Neuronal stem cell (in vitro differentiated cells): ENCODE measurements at regions not wholly inside any gene's neighbourhood (a gene's known extent, or its start where the extent isn't known, plus 50 kb on each side); places are given as distances from the start of the nearest gene placed in this dataset.

Experiments
- DNase-seq: peaks from one replicate; pipeline ENCODE4 v3.0.0-alpha.2; 2013; ENCODE audit warnings: low spot score
- H2AFZ ChIP-seq: one replicate; pipeline ENCODE4 v1.6.1; 2013; ENCODE audit warnings: mild to moderate bottlenecking, low read length, inconsistent platforms
- H2AK5ac ChIP-seq: 2 replicates; pipeline ENCODE4 v1.6.1; 2013; ENCODE audit warnings: low read depth, mild to moderate bottlenecking, inconsistent platforms, low read length, moderate library complexity, mixed read lengths
- H2BK120ac ChIP-seq: 2 replicates; pipeline ENCODE4 v1.6.1; 2013; ENCODE audit warnings: low read depth, mild to moderate bottlenecking, inconsistent platforms, low read length, moderate library complexity, mixed read lengths
- H2BK12ac ChIP-seq: one replicate; pipeline ENCODE4 v1.6.1; 2013; ENCODE audit warnings: low read length, inconsistent platforms
- H2BK15ac ChIP-seq: 2 replicates; pipeline ENCODE4 v1.6.1; 2013; ENCODE audit warnings: mild to moderate bottlenecking, low read length, inconsistent platforms, mixed read lengths
- H2BK5ac ChIP-seq: one replicate; pipeline ENCODE4 v1.6.1; 2013; ENCODE audit warnings: inconsistent platforms, mild to moderate bottlenecking, low read length, moderate library complexity
- H3K14ac ChIP-seq: one replicate; pipeline ENCODE4 v1.6.1; 2013; ENCODE audit warnings: low read length, inconsistent platforms
- H3K18ac ChIP-seq: 2 replicates; pipeline ENCODE4 v1.6.1; 2013; ENCODE audit warnings: low read length, inconsistent platforms
- H3K23ac ChIP-seq: 2 replicates; pipeline ENCODE4 v1.6.1; 2013; ENCODE audit warnings: low read depth, mild to moderate bottlenecking, mixed read lengths, low read length, inconsistent platforms; ENCODE audit not compliant: poor library complexity
- H3K27ac ChIP-seq: replicated peaks from 3 replicates; pipeline ENCODE4 v1.5.1; 2013; ENCODE audit warnings: low read length, inconsistent platforms
- H3K27me3 ChIP-seq, 3 experiments: 2 replicates each; pipeline ENCODE4 v1.6.1; 2013; ENCODE audit warnings: low read length in 3 of 3, mild to moderate bottlenecking in 2 of 3, inconsistent platforms in 1 of 3, low read depth in 1 of 3, mixed read lengths in 1 of 3, moderate library complexity in 1 of 3; ENCODE audit not compliant: control insufficient read depth in 3 of 3, insufficient read depth in 3 of 3
- H3K36me3 ChIP-seq, 2 donors: replicated peaks in 1 of 2; 2 replicates each; pipeline ENCODE4 v1.6.1; 2013; ENCODE audit warnings: low read length in 2 of 2; ENCODE audit not compliant: control insufficient read depth in 2 of 2, insufficient read depth in 2 of 2
- H3K4ac ChIP-seq: 2 replicates; pipeline ENCODE4 v1.6.1; 2013; ENCODE audit warnings: inconsistent platforms, mild to moderate bottlenecking, low read length, moderate library complexity
- H3K4me1 ChIP-seq, 2 donors: 1 replicate in 1 of 2; 2 replicates in 1 of 2; pipeline ENCODE4 v1.6.1; 2013; ENCODE audit warnings: low read length in 2 of 2, low read depth in 1 of 2; ENCODE audit not compliant: control insufficient read depth in 2 of 2, insufficient read depth in 1 of 2
- H3K4me2 ChIP-seq: one replicate; pipeline ENCODE4 v1.6.1; 2013; ENCODE audit warnings: mild to moderate bottlenecking, low read length, inconsistent platforms; ENCODE audit not compliant: insufficient read depth, poor library complexity, severe bottlenecking
- H3K4me3 ChIP-seq, 2 donors: 2 replicates each; pipeline ENCODE4 v1.5.1; 2013; ENCODE audit warnings: low read length in 2 of 2, mild to moderate bottlenecking in 2 of 2, inconsistent platforms in 1 of 2, moderate library complexity in 1 of 2
- H3K79me1 ChIP-seq: one replicate; pipeline ENCODE4 v1.6.1; 2013; ENCODE audit warnings: low read depth, mild to moderate bottlenecking, inconsistent platforms, low read length, moderate library complexity
- H3K9ac ChIP-seq: one replicate; pipeline ENCODE4 v1.6.1; 2013; ENCODE audit warnings: mild to moderate bottlenecking, low read depth, low read length, inconsistent platforms; ENCODE audit not compliant: poor library complexity
- H3K9me3 ChIP-seq, 2 donors: replicated peaks in 1 of 2; 2 replicates each; pipeline versions ENCODE3 to v1.6.1; 2013; ENCODE audit warnings: low read length in 2 of 2, mild to moderate bottlenecking in 2 of 2, inconsistent platforms in 1 of 2, low read depth in 1 of 2, mixed read lengths in 1 of 2, moderate library complexity in 1 of 2; ENCODE audit not compliant: control insufficient read depth in 2 of 2, insufficient read depth in 1 of 2
- H4K8ac ChIP-seq: one replicate; pipeline ENCODE4 v1.6.1; 2013; ENCODE audit warnings: low read depth, mild to moderate bottlenecking, inconsistent platforms, low read length, moderate library complexity
- H4K91ac ChIP-seq: one replicate; pipeline ENCODE4 v1.6.1; 2013; ENCODE audit warnings: low read length, low read depth, mild to moderate bottlenecking, inconsistent platforms; ENCODE audit not compliant: poor library complexity
- WGBS, 2 donors: extraction: QIAGEN DNeasy Blood & Tissue Kit; methylation state at CpG; one replicate each; pipeline ENCODE4 v1.1.7; 2013; ENCODE audit warnings: missing lambda C conversion rate in 2 of 2, mixed read lengths in 1 of 2; ENCODE audit not compliant: insufficient read length in 2 of 2, insufficient replicate concordance in 1 of 2; ENCODE audit errors: extremely low coverage in 2 of 2; 5-methylcytosine and 5-hydroxymethylcytosine counted together

- no CpG with 5 or more reads among the region's 10 CpGs for WGBS, 2 donors
- Histone ChIP-seq H2BK120ac (no peak overlapping the region), H3K36me3 (no peaks in the 10 kb centered on the region), H2BK12ac (no peak overlapping the region), H3K27ac (no peak overlapping the region), H3K18ac (no peak overlapping the region), H3K4ac (no peak overlapping the region), H2AFZ (no peak overlapping the region), H2AK5ac (no peak overlapping the region), H2BK5ac (no peak overlapping the region), H3K23ac (no peak overlapping the region), H3K4me1 (no peaks in the 10 kb centered on the region), H3K79me1 (no peaks in the 10 kb centered on the region), H3K9ac (no peak overlapping the region), H2BK15ac (no peak overlapping the region), H3K4me3 (no peak overlapping the region), H4K8ac (no peak overlapping the region), H3K27me3 (peaks cover 0 to 8% (median 0%) of the 10 kb centered on the region in 3 experiments), H3K14ac (no peak overlapping the region), H4K91ac (no peak overlapping the region), H3K4me2 (no peak overlapping the region), H3K9me3 (no peaks in the 10 kb centered on the region)
- no peak for DNase-seq
Measured at GRCh38 chr15:29352402-29352801, 82.8 kb upstream of the NSMCE3 start.

- no peak overlapping the region for H2BK120ac ChIP-seq
- no peak overlapping the region for H3K14ac ChIP-seq
- DNase-seq = no peak
- H3K4me2 ChIP-seq = no peak overlapping the region
- H3K4me3 ChIP-seq = no peak overlapping the region
- peaks cover 0 to 14% (median 0%) of the 10 kb centered on the region in 3 experiments for H3K27me3 ChIP-seq
- no peak overlapping the region for H2AK5ac ChIP-seq
- no peak overlapping the region for H2BK5ac ChIP-seq
- no peaks in the 10 kb centered on the region for H3K36me3 ChIP-seq
- H3K27ac ChIP-seq = no peak overlapping the region
- no peaks in the 10 kb centered on the region for H3K79me1 ChIP-seq
- no peak overlapping the region for H3K4ac ChIP-seq
- no peak overlapping the region for H4K91ac ChIP-seq
- no peak overlapping the region for H3K9ac ChIP-seq
- no peak overlapping the region for H3K23ac ChIP-seq
- H2AFZ ChIP-seq = no peak overlapping the region
- no peak overlapping the region for H2BK15ac ChIP-seq
- peaks cover 0 to 9% of the 10 kb centered on the region in 2 donors for H3K4me1 ChIP-seq
- no peak overlapping the region for H2BK12ac ChIP-seq
- WGBS, 2 donors = no CpG with 5 or more reads among the region's 2 CpGs
- H3K9me3 ChIP-seq = no peaks in the 10 kb centered on the region
- no peak overlapping the region for H3K18ac ChIP-seq
- H4K8ac ChIP-seq = no peak overlapping the region
Measured at GRCh38 chr15:29349196-29349595, 79.6 kb upstream of the NSMCE3 start.

- H2BK15ac ChIP-seq = no peak overlapping the region
- H3K27me3 ChIP-seq = peaks cover 0 to 14% (median 0%) of the 10 kb centered on the region in 3 experiments
- no peak overlapping the region for H4K91ac ChIP-seq
- H3K4me2 ChIP-seq = no peak overlapping the region
- no peak overlapping the region for H2BK120ac ChIP-seq
- no CpG with 5 or more reads among the region's 13 CpGs for WGBS, 2 donors
- H2BK5ac ChIP-seq = no peak overlapping the region
- H4K8ac ChIP-seq = no peak overlapping the region
- H3K23ac ChIP-seq = no peak overlapping the region
- H3K14ac ChIP-seq = no peak overlapping the region
- no peak for DNase-seq
- H3K27ac ChIP-seq = no peak overlapping the region
- H3K79me1 ChIP-seq = no peaks in the 10 kb centered on the region
- H3K9me3 ChIP-seq = no peaks in the 10 kb centered on the region
- H3K9ac ChIP-seq = no peak overlapping the region
- H2AFZ ChIP-seq = peak overlapping the region; percentile 7
- H3K4me3 ChIP-seq = no peak overlapping the region
- no peak overlapping the region for H2AK5ac ChIP-seq
- no peaks in the 10 kb centered on the region for H3K36me3 ChIP-seq
- no peak overlapping the region for H3K4ac ChIP-seq
- H3K4me1 ChIP-seq = peaks cover 0 to 11% of the 10 kb centered on the region in 2 donors
- peak overlapping the region; percentile 21 for H3K18ac ChIP-seq
- no peak overlapping the region for H2BK12ac ChIP-seq
Measured at GRCh38 chr15:29348336-29348914, 78.8 kb upstream of the NSMCE3 start.

GRCh38 chr15:29346998-29347397, 77.4 kb upstream of the NSMCE3 start:
- Histone ChIP-seq H3K79me1 (no peaks in the 10 kb centered on the region), H3K4me1 (peaks cover 0 to 13% of the 10 kb centered on the region in 2 donors), H3K27ac (no peak overlapping the region), H2BK15ac (no peak overlapping the region), H3K9me3 (no peaks in the 10 kb centered on the region), H3K4me2 (no peak overlapping the region), H2BK120ac (no peak overlapping the region), H3K4me3 (no peak overlapping the region), H2BK5ac (no peak overlapping the region), H3K23ac (no peak overlapping the region), H3K18ac (no peak overlapping the region), H2BK12ac (no peak overlapping the region), H3K9ac (no peak overlapping the region), H4K91ac (no peak overlapping the region), H3K14ac (no peak overlapping the region), H3K4ac (no peak overlapping the region), H4K8ac (no peak overlapping the region), H3K36me3 (no peaks in the 10 kb centered on the region), H2AFZ (no peak overlapping the region), H3K27me3 (peaks cover 0 to 14% (median 0%) of the 10 kb centered on the region in 3 experiments), H2AK5ac (no peak overlapping the region)
- no CpG with 5 or more reads among the region's 3 CpGs for WGBS, 2 donors
- DNase-seq = no peak
